ENCODE measurements at regions not wholly inside any gene's neighbourhood (a gene's known extent, or its start where the extent isn't known, plus 50 kb on each side); places are given as distances from the start of the nearest gene placed in this dataset.

DNA sequence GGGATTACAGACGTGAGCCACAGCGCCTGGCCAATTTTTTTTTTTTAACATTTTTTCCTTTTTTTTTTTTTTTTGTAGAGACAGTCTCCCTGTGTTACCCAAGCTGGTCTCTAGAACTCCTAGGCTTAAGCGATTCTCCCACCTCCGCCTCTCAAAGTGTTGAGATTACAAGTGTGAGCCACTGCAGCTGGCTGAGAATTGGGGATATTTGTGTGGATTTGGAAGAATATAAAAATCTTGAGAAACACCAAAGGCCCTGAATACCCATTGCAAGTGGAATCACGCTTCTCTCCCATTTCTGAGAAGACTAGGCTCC, 79.9 kb upstream of the ABCC4 start:
- Mint-ChIP-seq H3K27me3 (peaks cover 3% of the 10 kb centered on the region), H3K4me3 (ENCODE audit: low read depth) (no peak overlapping the region), H3K27ac (no peak overlapping the region), H3K36me3 (ENCODE audit: insufficient read depth) (no peaks in the 10 kb centered on the region), H3K4me1 (ENCODE audit: low read depth) (peaks cover 1% of the 10 kb centered on the region), H3K9me3 (ENCODE audit: low read depth) (no peaks in the 10 kb centered on the region)
- DNase-seq (ENCODE audit: low spot score, unreplicated experiment) = no peak
- TF ChIP-seq, protein P1, sequence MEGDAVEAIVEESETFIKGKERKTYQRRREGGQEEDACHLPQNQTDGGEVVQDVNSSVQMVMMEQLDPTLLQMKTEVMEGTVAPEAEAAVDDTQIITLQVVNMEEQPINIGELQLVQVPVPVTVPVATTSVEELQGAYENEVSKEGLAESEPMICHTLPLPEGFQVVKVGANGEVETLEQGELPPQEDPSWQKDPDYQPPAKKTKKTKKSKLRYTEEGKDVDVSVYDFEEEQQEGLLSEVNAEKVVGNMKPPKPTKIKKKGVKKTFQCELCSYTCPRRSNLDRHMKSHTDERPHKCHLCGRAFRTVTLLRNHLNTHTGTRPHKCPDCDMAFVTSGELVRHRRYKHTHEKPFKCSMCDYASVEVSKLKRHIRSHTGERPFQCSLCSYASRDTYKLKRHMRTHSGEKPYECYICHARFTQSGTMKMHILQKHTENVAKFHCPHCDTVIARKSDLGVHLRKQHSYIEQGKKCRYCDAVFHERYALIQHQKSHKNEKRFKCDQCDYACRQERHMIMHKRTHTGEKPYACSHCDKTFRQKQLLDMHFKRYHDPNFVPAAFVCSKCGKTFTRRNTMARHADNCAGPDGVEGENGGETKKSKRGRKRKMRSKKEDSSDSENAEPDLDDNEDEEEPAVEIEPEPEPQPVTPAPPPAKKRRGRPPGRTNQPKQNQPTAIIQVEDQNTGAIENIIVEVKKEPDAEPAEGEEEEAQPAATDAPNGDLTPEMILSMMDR (IDR thresholded peaks at IDR 0.05; ENCODE audit: unreplicated experiment) = no peak

GRCh38 chr13:95382411-95382810, 81.2 kb upstream of the ABCC4 start:
- no peaks in the 10 kb centered on the region for H3K9me3 Mint-ChIP-seq (ENCODE audit: low read depth)
- no peaks in the 10 kb centered on the region for H3K36me3 Mint-ChIP-seq (ENCODE audit: insufficient read depth)
- H3K4me3 Mint-ChIP-seq (ENCODE audit: low read depth) = no peak overlapping the region
- H3K27me3 Mint-ChIP-seq = peaks cover 3% of the 10 kb centered on the region
- TF ChIP-seq, protein P1 (IDR thresholded peaks at IDR 0.05; ENCODE audit: unreplicated experiment) = no peak
- peaks cover 1% of the 10 kb centered on the region for H3K4me1 Mint-ChIP-seq (ENCODE audit: low read depth)
- no peak overlapping the region for H3K27ac Mint-ChIP-seq
- no peak for DNase-seq (ENCODE audit: low spot score, unreplicated experiment)

DNA sequence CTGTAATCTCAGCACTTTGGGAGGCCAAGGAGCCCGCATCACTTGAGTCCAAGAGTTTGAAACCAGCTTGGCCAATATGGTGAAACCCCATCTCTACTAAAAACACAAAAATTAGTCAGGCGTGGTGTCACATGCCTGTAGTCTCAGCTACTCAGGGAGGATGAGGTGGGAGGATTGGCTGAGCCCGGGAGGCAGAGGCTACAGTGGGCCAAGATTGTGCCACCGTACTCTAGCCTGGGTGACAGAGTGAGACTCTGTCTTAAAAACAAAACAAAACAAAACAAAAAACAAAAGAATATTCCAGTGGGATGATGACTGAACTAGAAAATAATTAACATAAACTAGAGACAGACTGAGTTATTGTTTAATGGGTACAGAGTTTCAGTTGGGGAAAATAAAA, 81.7 kb upstream of the ABCC4 start:
- no peak for DNase-seq (ENCODE audit: low spot score, unreplicated experiment)
- Mint-ChIP-seq H3K27me3 (peaks cover 3% of the 10 kb centered on the region), H3K4me1 (ENCODE audit: low read depth) (peaks cover 1% of the 10 kb centered on the region), H3K36me3 (ENCODE audit: insufficient read depth) (no peaks in the 10 kb centered on the region), H3K4me3 (ENCODE audit: low read depth) (no peak overlapping the region), H3K27ac (no peak overlapping the region), H3K9me3 (ENCODE audit: low read depth) (no peaks in the 10 kb centered on the region)
- TF ChIP-seq, protein P1 (IDR thresholded peaks at IDR 0.05; ENCODE audit: unreplicated experiment) = no peak

GRCh38 chr13:95385373-95385772, 84.1 kb upstream of the ABCC4 start:
- no peak for DNase-seq (ENCODE audit: low spot score, unreplicated experiment)
- Mint-ChIP-seq H3K36me3 (ENCODE audit: insufficient read depth) (no peaks in the 10 kb centered on the region), H3K27ac (no peak overlapping the region), H3K4me3 (ENCODE audit: low read depth) (no peak overlapping the region), H3K27me3 (peaks cover 11% of the 10 kb centered on the region), H3K9me3 (ENCODE audit: low read depth) (no peaks in the 10 kb centered on the region), H3K4me1 (ENCODE audit: low read depth) (peaks cover 1% of the 10 kb centered on the region)
- TF ChIP-seq, protein P1 (IDR thresholded peaks at IDR 0.05; ENCODE audit: unreplicated experiment) = no peak

DNA sequence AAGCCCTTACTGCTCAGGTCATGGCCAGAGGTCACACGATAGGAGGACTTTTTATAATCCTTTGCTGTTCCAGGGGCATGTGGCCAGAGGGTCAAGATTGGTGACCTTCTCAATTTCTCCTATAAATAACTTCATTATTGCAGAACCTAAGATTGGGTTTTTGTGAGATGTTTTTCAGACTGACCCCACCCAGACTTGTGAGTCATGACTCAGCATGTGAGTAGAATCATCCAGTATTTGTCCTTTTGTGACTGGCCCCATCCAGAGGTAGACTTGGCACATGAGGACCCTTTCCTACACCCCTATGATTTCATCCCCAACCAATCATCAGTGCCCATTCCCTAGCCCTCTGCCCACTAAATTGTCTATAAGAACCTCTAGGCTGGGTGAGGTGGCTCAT, 84.5 kb upstream of the ABCC4 start:
- H3K27me3 Mint-ChIP-seq = peaks cover 15% of the 10 kb centered on the region
- no peaks in the 10 kb centered on the region for H3K4me1 Mint-ChIP-seq (ENCODE audit: low read depth)
- H3K4me3 Mint-ChIP-seq (ENCODE audit: low read depth) = no peak overlapping the region
- TF ChIP-seq, protein P1 (IDR thresholded peaks at IDR 0.05; ENCODE audit: unreplicated experiment) = no peak
- no peaks in the 10 kb centered on the region for H3K9me3 Mint-ChIP-seq (ENCODE audit: low read depth)
- no peak overlapping the region for H3K27ac Mint-ChIP-seq
- no peaks in the 10 kb centered on the region for H3K36me3 Mint-ChIP-seq (ENCODE audit: insufficient read depth)
- DNase-seq (ENCODE audit: low spot score, unreplicated experiment) = no peak
